ENCODE measurements at regions not wholly inside any gene's neighbourhood (a gene's known extent, or its start where the extent isn't known, plus 50 kb on each side); places are given as distances from the start of the nearest gene placed in this dataset.

DNA sequence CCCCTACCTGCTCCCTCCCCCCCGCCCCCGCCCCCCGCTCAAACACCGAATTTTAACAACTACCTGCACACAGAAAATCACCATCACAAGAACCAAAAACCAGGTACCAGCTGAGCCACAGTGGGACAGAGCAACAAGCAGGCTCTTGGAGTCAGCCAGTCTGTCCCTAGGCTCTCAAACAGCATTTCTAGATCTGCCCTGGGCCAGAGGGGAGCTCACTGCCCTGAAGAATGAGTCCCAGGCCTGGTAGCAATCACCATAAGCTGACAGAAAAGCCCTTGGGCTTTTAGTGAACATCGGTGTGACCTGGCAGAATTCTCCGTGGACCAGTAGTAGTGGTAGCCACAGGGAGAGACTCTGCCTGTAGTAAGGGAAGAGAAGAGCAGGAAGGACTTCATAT, 58.3 kb downstream of the C11orf87 start:
- TF ChIP-seq POLR2AphosphoS5 (IDR thresholded peaks at IDR 0.05; ENCODE audit: low read length) (no peak), FOXM1 (IDR thresholded peaks at IDR 0.05; ENCODE audit: low read depth, low read length) (no peak), MYC (IDR thresholded peaks at IDR 0.05; ENCODE audit: insufficient read depth, insufficient read length, insufficient replicate concordance, low read length, severe bottlenecking) (no peak), RCOR1 (conservative IDR thresholded peaks at IDR 0.05; ENCODE audit: low read depth, low read length) (no peak), NBN (IDR thresholded peaks at IDR 0.05) (no peak), GABPA (IDR thresholded peaks at IDR 0.05; ENCODE audit: low read depth) (no peak), ZBED1 (IDR thresholded peaks at IDR 0.05; ENCODE audit: borderline replicate concordance) (no peak), CTCF (IDR thresholded peaks at IDR 0.05 in 2 of 3, conservative IDR thresholded peaks at IDR 0.05 in 1 of 3; ENCODE audit: control insufficient read depth in 2 of 3, extremely low read depth in 1 of 3, insufficient read depth in 1 of 3, low read depth in 3 of 3, low read length in 3 of 3) (no peak), KAT2A (conservative IDR thresholded peaks at IDR 0.05; ENCODE audit: control insufficient read depth, low read depth, low read length) (no peak), ZSCAN29 (IDR thresholded peaks at IDR 0.05) (no peak), CHD1 (IDR thresholded peaks at IDR 0.05; ENCODE audit: low read depth, low read length) (no peak)
